Astrocyte (in vitro differentiated cells and primary cell): ENCODE measurements at regions not wholly inside any gene's neighbourhood (a gene's known extent, or its start where the extent isn't known, plus 50 kb on each side); places are given as distances from the start of the nearest gene placed in this dataset.

Source experiments
- DNase-seq: peaks from one replicate; pipeline ENCODE4 v3.0.0-alpha.2; 2010; ENCODE audit warnings: low read depth
- FAIRE-seq: peaks from 2 replicates; lab custom pipeline; 2011; peaks lifted over from hg19 to GRCh38; lab: Jason Lieb, UNC
- H2AFZ ChIP-seq: 2 replicates; pipeline ENCODE4 v1.6.0; 2012; ENCODE audit warnings: low read depth, low read length, inconsistent platforms
- H3K27ac ChIP-seq: 2 replicates; pipeline ENCODE4 v1.5.1; 2011; ENCODE audit warnings: low read depth, low read length, inconsistent platforms
- H3K27me3 ChIP-seq: 2 replicates; pipeline ENCODE4 v1.6.0; 2011; ENCODE audit warnings: low read length, inconsistent platforms; ENCODE audit not compliant: insufficient read depth
- H3K36me3 ChIP-seq: 2 replicates; pipeline ENCODE4 v1.5.1; 2011; ENCODE audit warnings: low read length, inconsistent platforms; ENCODE audit not compliant: insufficient read depth
- H3K4me1 ChIP-seq: 2 replicates; pipeline ENCODE4 v1.5.1; 2011; ENCODE audit warnings: low read length, inconsistent platforms; ENCODE audit not compliant: insufficient read depth
- H3K4me2 ChIP-seq: 2 replicates; pipeline ENCODE4 v1.6.0; 2012; ENCODE audit warnings: low read length, inconsistent platforms
- H3K4me3 ChIP-seq: 2 replicates; pipeline ENCODE4 v1.5.1; 2011; ENCODE audit warnings: low read depth, mild to moderate bottlenecking, low read length, inconsistent platforms; ENCODE audit not compliant: insufficient read depth
- H3K79me2 ChIP-seq: 2 replicates; pipeline ENCODE4 v1.6.0; 2012; ENCODE audit warnings: mild to moderate bottlenecking, low read length, inconsistent platforms; ENCODE audit not compliant: insufficient read depth
- H3K9ac ChIP-seq: 2 replicates; pipeline ENCODE4 v1.6.0; 2012; ENCODE audit warnings: mild to moderate bottlenecking, low read length, inconsistent platforms
- H3K9me3 ChIP-seq: 2 replicates; pipeline ENCODE4 v1.5.1; 2012; ENCODE audit warnings: low read depth, mild to moderate bottlenecking, low read length, inconsistent platforms; ENCODE audit not compliant: insufficient read depth
- H4K20me1 ChIP-seq: 2 replicates; pipeline ENCODE4 v1.6.0; 2012; ENCODE audit warnings: low read length, inconsistent platforms; ENCODE audit not compliant: insufficient read depth
- H3K27ac Mint-ChIP-seq: one replicate; pipeline ENCODE4 v1.8.0; 2021; ENCODE audit warnings: mild to moderate bottlenecking, mixed read lengths; ENCODE audit not compliant: unreplicated experiment
- H3K27me3 Mint-ChIP-seq: one replicate; pipeline ENCODE4 v1.8.0; 2021; ENCODE audit warnings: low read depth, mixed read lengths; ENCODE audit not compliant: unreplicated experiment
- H3K36me3 Mint-ChIP-seq: one replicate; pipeline ENCODE4 v1.8.0; 2021; ENCODE audit warnings: low read depth, mixed read lengths; ENCODE audit not compliant: unreplicated experiment
- H3K4me1 Mint-ChIP-seq: one replicate; pipeline ENCODE4 v1.8.0; 2021; ENCODE audit warnings: low read depth, mixed read lengths; ENCODE audit not compliant: unreplicated experiment
- H3K4me3 Mint-ChIP-seq: one replicate; pipeline ENCODE4 v1.8.0; 2021; ENCODE audit warnings: mild to moderate bottlenecking, moderate library complexity, mixed read lengths; ENCODE audit not compliant: unreplicated experiment
- H3K9me3 Mint-ChIP-seq: one replicate; pipeline ENCODE4 v1.8.0; 2021; ENCODE audit warnings: mild to moderate bottlenecking, mixed read lengths; ENCODE audit not compliant: unreplicated experiment
- EZH2 ChIP-seq: IDR thresholded peaks from 2 replicates; pipeline ENCODE4 v1.6.1; 2012; ENCODE audit warnings: mild to moderate bottlenecking, low read length, inconsistent platforms; ENCODE audit not compliant: insufficient read depth
- TF ChIP-seq, protein P1 (sequence below): IDR thresholded peaks from 2 replicates; pipeline ENCODE4 v1.5.1; 2011; ENCODE audit warnings: low read depth, mild to moderate bottlenecking, inconsistent platforms, low read length, moderate library complexity; ENCODE audit not compliant: insufficient read depth

DNA sequence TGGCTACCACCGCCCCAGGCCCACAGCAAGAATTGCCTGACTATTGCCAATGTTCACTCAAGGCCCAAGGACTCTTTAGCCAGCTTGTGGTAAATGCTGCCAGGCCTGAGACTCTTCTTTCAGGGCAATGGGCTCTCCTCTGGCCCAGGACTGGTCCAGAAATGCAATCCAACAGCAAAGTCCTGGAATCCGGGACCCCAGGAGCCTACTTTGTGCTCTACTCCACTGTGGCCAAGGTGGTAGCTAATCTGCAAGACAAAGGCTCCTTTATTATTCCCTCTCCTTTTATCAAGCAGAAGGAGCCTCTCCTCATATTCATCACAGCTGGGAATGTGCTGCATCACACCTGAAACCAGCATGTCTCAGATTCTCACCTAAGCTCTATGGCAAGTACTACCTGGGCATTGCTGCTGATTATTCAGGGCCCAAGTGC, 107.6 kb upstream of the PRSS58 start:
- H3K4me3 Mint-ChIP-seq, result no peak overlapping the region
- no peaks in the 10 kb centered on the region for H3K4me1 ChIP-seq
- no peak overlapping the region for H3K27ac ChIP-seq
- no peak overlapping the region for H3K4me2 ChIP-seq
- no peak overlapping the region for H2AFZ ChIP-seq
- no peaks in the 10 kb centered on the region for H3K27me3 ChIP-seq
- no peaks in the 10 kb centered on the region for H3K36me3 ChIP-seq
- no peaks in the 10 kb centered on the region for H3K9me3 ChIP-seq
- H3K36me3 Mint-ChIP-seq, result no peaks in the 10 kb centered on the region
- no peaks in the 10 kb centered on the region for H3K27me3 Mint-ChIP-seq
- H3K9ac ChIP-seq, result no peak overlapping the region
- peaks cover 11% of the 10 kb centered on the region for H3K9me3 Mint-ChIP-seq
- H3K4me1 Mint-ChIP-seq, result no peaks in the 10 kb centered on the region
- H3K27ac Mint-ChIP-seq, result no peak overlapping the region
- no peak overlapping the region for H3K4me3 ChIP-seq
- DNase-seq (no peak), FAIRE-seq (no peak)
- no peaks in the 10 kb centered on the region for H3K79me2 ChIP-seq
- no peak for TF ChIP-seq EZH2
- TF ChIP-seq, protein P1, sequence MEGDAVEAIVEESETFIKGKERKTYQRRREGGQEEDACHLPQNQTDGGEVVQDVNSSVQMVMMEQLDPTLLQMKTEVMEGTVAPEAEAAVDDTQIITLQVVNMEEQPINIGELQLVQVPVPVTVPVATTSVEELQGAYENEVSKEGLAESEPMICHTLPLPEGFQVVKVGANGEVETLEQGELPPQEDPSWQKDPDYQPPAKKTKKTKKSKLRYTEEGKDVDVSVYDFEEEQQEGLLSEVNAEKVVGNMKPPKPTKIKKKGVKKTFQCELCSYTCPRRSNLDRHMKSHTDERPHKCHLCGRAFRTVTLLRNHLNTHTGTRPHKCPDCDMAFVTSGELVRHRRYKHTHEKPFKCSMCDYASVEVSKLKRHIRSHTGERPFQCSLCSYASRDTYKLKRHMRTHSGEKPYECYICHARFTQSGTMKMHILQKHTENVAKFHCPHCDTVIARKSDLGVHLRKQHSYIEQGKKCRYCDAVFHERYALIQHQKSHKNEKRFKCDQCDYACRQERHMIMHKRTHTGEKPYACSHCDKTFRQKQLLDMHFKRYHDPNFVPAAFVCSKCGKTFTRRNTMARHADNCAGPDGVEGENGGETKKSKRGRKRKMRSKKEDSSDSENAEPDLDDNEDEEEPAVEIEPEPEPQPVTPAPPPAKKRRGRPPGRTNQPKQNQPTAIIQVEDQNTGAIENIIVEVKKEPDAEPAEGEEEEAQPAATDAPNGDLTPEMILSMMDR, result no peak
- no peaks in the 10 kb centered on the region for H4K20me1 ChIP-seq

DNA sequence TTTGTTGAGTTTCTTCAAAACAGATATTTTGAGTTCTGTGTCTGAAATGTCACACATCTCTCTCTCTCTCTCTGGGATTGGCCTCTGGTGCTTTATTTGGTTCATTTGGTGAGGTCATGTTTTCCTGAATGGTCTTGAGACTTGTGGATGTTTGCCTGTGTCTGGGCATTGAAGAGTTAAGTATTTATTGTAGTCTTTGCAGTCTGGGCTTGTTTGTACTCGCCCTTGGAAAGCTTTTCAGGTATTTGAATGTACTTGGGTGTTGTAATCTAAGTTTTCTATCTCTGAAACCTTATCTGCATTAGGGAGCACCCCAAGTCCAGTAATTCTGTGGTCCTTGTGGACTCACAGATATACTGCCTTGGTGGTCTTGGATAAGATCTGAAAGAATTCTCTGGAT, 106.7 kb upstream of the PRSS58 start:
- no peaks in the 10 kb centered on the region for H3K36me3 Mint-ChIP-seq

DNA sequence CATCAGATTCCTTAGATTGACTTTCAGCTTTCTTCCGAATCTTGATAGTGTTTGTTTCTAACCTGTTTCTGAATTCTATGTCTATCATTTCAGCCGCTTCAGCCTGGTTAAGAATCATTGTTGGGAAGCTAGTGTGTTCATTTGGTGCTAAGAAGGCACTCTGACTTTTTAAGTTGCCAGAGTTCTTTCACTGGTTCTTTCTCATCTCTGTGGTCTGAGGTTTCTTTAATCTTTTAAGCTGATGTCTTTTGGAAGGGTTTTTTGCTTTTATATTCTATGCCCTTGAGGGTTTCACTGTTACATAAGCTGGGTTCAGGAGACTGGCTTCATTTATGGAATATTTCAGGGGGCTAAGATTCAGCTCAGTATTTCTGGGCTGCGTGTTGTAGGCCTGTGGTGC, 104.5 kb upstream of the PRSS58 start:
- no peaks in the 10 kb centered on the region for H3K36me3 Mint-ChIP-seq
- Histone ChIP-seq H3K4me1 (no peaks in the 10 kb centered on the region), H3K27ac (no peak overlapping the region), H3K79me2 (no peaks in the 10 kb centered on the region), H2AFZ (no peak overlapping the region), H3K9me3 (no peaks in the 10 kb centered on the region), H3K9ac (no peak overlapping the region), H3K27me3 (no peaks in the 10 kb centered on the region), H3K36me3 (no peaks in the 10 kb centered on the region), H3K4me3 (no peak overlapping the region), H4K20me1 (no peaks in the 10 kb centered on the region), H3K4me2 (no peak overlapping the region)
- peaks cover 2% of the 10 kb centered on the region for H3K9me3 Mint-ChIP-seq
- FAIRE-seq (no peak), DNase-seq (no peak)
- H3K4me3 Mint-ChIP-seq, result no peak overlapping the region
- H3K27me3 Mint-ChIP-seq, result no peaks in the 10 kb centered on the region
- TF ChIP-seq, protein P1, result no peak
- no peak for TF ChIP-seq EZH2
- no peaks in the 10 kb centered on the region for H3K4me1 Mint-ChIP-seq
- no peak overlapping the region for H3K27ac Mint-ChIP-seq

More for the DNA sequence above, 106.7 kb upstream of the PRSS58 start:
- Histone ChIP-seq H3K36me3 (no peaks in the 10 kb centered on the region), H2AFZ (no peak overlapping the region), H4K20me1 (no peaks in the 10 kb centered on the region), H3K4me1 (no peaks in the 10 kb centered on the region), H3K4me2 (no peak overlapping the region), H3K9ac (no peak overlapping the region), H3K27me3 (no peaks in the 10 kb centered on the region), H3K79me2 (no peaks in the 10 kb centered on the region), H3K27ac (no peak overlapping the region), H3K9me3 (no peaks in the 10 kb centered on the region), H3K4me3 (no peak overlapping the region)
- TF ChIP-seq EZH2, result no peak
- TF ChIP-seq, protein P1, result no peak
- Mint-ChIP-seq H3K4me1 (no peaks in the 10 kb centered on the region), H3K4me3 (no peak overlapping the region), H3K27me3 (no peaks in the 10 kb centered on the region), H3K27ac (no peak overlapping the region), H3K9me3 (peaks cover 11% of the 10 kb centered on the region)
- FAIRE-seq, result no peak
- no peak for DNase-seq
